Type B pancreatic cell (in vitro differentiated cells): ENCODE measurements at regions not wholly inside any gene's neighbourhood (a gene's known extent, or its start where the extent isn't known, plus 50 kb on each side); places are given as distances from the start of the nearest gene placed in this dataset.

Experiments
- DNase-seq: peaks from one replicate; pipeline ENCODE4 v3.0.0; 2021; ENCODE audit warnings: mixed read lengths; ENCODE audit not compliant: unreplicated experiment; ENCODE audit errors: extremely low spot score
- H3K27ac Mint-ChIP-seq: 2 replicates; pipeline ENCODE4 v1.8.0; 2021; ENCODE audit warnings: mild to moderate bottlenecking, mixed read lengths
- H3K27me3 Mint-ChIP-seq: 2 replicates; pipeline ENCODE4 v1.8.0; 2021; ENCODE audit warnings: mixed read lengths
- H3K36me3 Mint-ChIP-seq: 2 replicates; pipeline ENCODE4 v1.8.0; 2021; ENCODE audit warnings: mixed read lengths
- H3K4me1 Mint-ChIP-seq: one replicate; pipeline ENCODE4 v1.8.0; 2021; ENCODE audit warnings: mixed read lengths; ENCODE audit not compliant: unreplicated experiment
- H3K4me3 Mint-ChIP-seq: 2 replicates; pipeline ENCODE4 v1.8.0; 2021; ENCODE audit warnings: mild to moderate bottlenecking, mixed read lengths
- H3K9me3 Mint-ChIP-seq: 2 replicates; pipeline ENCODE4 v1.8.0; 2021; ENCODE audit warnings: mixed read lengths
- CTCF ChIP-seq: fragments of 200-600 bp; sonication (generic); conservative IDR thresholded peaks from 2 replicates; pipeline ENCODE4 v1.5.0; 2021; ENCODE audit warnings: antibody characterized with exemption, mild to moderate bottlenecking

- TF ChIP-seq CTCF: no peak
- no peaks in the 10 kb centered on the region for H3K36me3 Mint-ChIP-seq
- H3K27ac Mint-ChIP-seq: no peak overlapping the region
- no peak for DNase-seq
- no peak overlapping the region for H3K4me3 Mint-ChIP-seq
- no peaks in the 10 kb centered on the region for H3K9me3 Mint-ChIP-seq
- no peaks in the 10 kb centered on the region for H3K4me1 Mint-ChIP-seq
- H3K27me3 Mint-ChIP-seq: no peaks in the 10 kb centered on the region
Observed at GRCh38 chrX:121851033-121851432, 803.6 kb downstream of the GLUD2 start.

GRCh38 chrX:121853762-121854613 lies 806.6 kb downstream of the GLUD2 start:
- no peaks in the 10 kb centered on the region for H3K4me1 Mint-ChIP-seq
- no peak overlapping the region for H3K4me3 Mint-ChIP-seq
- H3K36me3 Mint-ChIP-seq: no peaks in the 10 kb centered on the region
- H3K27me3 Mint-ChIP-seq: no peaks in the 10 kb centered on the region
- no peak for DNase-seq
- TF ChIP-seq CTCF: no peak
- no peaks in the 10 kb centered on the region for H3K9me3 Mint-ChIP-seq
- H3K27ac Mint-ChIP-seq: no peak overlapping the region

- TF ChIP-seq CTCF: no peak
- Mint-ChIP-seq H3K27me3 (no peaks in the 10 kb centered on the region), H3K9me3 (no peaks in the 10 kb centered on the region), H3K4me1 (no peaks in the 10 kb centered on the region), H3K27ac (no peak overlapping the region), H3K36me3 (no peaks in the 10 kb centered on the region), H3K4me3 (no peak overlapping the region)
- no peak for DNase-seq
Observed at GRCh38 chrX:121854614-121854911, 807.2 kb downstream of the GLUD2 start.

- no peaks in the 10 kb centered on the region for H3K27me3 Mint-ChIP-seq
- TF ChIP-seq CTCF: no peak
Observed at GRCh38 chrX:121858867-121859647, 811.6 kb downstream of the GLUD2 start.

GRCh38 chrX:121863976-121864375 lies 816.6 kb downstream of the GLUD2 start:
- no peaks in the 10 kb centered on the region for H3K27me3 Mint-ChIP-seq
- no peaks in the 10 kb centered on the region for H3K9me3 Mint-ChIP-seq
- H3K4me1 Mint-ChIP-seq: no peaks in the 10 kb centered on the region
- H3K27ac Mint-ChIP-seq: no peak overlapping the region
- H3K36me3 Mint-ChIP-seq: no peaks in the 10 kb centered on the region
- no peak overlapping the region for H3K4me3 Mint-ChIP-seq
- TF ChIP-seq CTCF: no peak
- DNase-seq: no peak

More at GRCh38 chrX:121858867-121859647, 811.6 kb downstream of the GLUD2 start:
- Mint-ChIP-seq H3K9me3 (no peaks in the 10 kb centered on the region), H3K27ac (no peak overlapping the region), H3K4me1 (no peaks in the 10 kb centered on the region), H3K4me3 (no peak overlapping the region), H3K36me3 (no peaks in the 10 kb centered on the region)
- DNase-seq: no peak
